ENCODE measurements at regions not wholly inside any gene's neighbourhood (a gene's known extent, or its start where the extent isn't known, plus 50 kb on each side); places are given as distances from the start of the nearest gene placed in this dataset.

DNA sequence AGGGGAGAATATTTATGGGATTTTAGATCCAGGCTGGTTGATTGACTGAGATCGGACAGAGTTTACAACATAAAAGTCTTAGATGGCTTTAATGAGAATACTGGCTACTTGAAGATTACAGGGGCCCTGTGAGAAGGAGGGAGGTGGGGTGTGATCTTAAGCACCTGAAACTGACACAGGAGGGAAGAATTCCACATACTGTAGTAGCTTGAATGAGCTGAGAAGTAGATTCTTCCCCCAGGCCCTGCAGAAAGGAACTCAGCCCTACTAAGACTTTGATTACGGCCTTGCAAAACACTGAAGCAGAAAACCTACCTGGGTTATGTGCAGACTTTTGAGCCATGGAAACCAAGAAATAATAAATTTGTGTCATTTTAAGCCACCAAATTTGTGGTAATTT, 1062.9 kb upstream of the GYPC start:
- no peak for DNase-seq (ENCODE audit: low read depth)
- no peak overlapping the region for H3K4me3 ChIP-seq (ENCODE audit: low read length)
- TF ChIP-seq, protein P1, sequence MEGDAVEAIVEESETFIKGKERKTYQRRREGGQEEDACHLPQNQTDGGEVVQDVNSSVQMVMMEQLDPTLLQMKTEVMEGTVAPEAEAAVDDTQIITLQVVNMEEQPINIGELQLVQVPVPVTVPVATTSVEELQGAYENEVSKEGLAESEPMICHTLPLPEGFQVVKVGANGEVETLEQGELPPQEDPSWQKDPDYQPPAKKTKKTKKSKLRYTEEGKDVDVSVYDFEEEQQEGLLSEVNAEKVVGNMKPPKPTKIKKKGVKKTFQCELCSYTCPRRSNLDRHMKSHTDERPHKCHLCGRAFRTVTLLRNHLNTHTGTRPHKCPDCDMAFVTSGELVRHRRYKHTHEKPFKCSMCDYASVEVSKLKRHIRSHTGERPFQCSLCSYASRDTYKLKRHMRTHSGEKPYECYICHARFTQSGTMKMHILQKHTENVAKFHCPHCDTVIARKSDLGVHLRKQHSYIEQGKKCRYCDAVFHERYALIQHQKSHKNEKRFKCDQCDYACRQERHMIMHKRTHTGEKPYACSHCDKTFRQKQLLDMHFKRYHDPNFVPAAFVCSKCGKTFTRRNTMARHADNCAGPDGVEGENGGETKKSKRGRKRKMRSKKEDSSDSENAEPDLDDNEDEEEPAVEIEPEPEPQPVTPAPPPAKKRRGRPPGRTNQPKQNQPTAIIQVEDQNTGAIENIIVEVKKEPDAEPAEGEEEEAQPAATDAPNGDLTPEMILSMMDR (conservative IDR thresholded peaks at IDR 0.05; ENCODE audit: low read depth, low read length): no peak

- no peak for DNase-seq (ENCODE audit: low read depth)
- TF ChIP-seq, protein P1 (conservative IDR thresholded peaks at IDR 0.05; ENCODE audit: low read depth, low read length): no peak
- no peak overlapping the region for H3K4me3 ChIP-seq (ENCODE audit: low read length)
Measured at GRCh38 chr2:125596612-125597011, 1059.3 kb upstream of the GYPC start.

- DNase-seq (ENCODE audit: low read depth): no peak
- TF ChIP-seq, protein P1 (conservative IDR thresholded peaks at IDR 0.05; ENCODE audit: low read depth, low read length): no peak
- H3K4me3 ChIP-seq (ENCODE audit: low read length): no peak overlapping the region
Measured at GRCh38 chr2:125615438-125615837, 1040.5 kb upstream of the GYPC start.

DNA sequence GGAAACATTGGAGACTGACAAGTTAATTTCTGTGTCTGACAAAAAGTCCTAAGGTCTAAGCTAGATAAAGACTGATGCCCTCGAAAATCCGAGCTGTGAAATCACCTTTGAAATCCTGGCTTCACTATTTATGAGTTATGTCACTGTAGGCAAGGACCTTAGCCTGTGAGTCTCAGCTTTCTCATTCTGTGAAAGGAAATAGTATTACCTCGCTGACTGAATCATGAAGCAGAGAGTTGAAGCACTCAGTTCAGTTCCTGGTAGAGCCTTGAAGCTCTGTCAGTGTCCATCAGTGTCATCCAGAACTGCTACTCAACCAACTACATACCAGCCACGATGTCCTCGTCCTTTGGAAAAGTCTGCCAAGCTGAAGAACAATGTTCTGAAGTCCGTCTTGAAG, 1025.6 kb upstream of the GYPC start:
- TF ChIP-seq, protein P1 (conservative IDR thresholded peaks at IDR 0.05; ENCODE audit: low read depth, low read length): no peak

GRCh38 chr2:125634662-125635061, 1021.3 kb upstream of the GYPC start:
- H3K4me3 ChIP-seq (ENCODE audit: low read length): no peak overlapping the region
- TF ChIP-seq, protein P1 (conservative IDR thresholded peaks at IDR 0.05; ENCODE audit: low read depth, low read length): no peak
- DNase-seq (ENCODE audit: low read depth): no peak

More for the DNA sequence above, 1025.6 kb upstream of the GYPC start:
- no peak overlapping the region for H3K4me3 ChIP-seq (ENCODE audit: low read length)
- no peak for DNase-seq (ENCODE audit: low read depth)

- DNase-seq (ENCODE audit: low read depth): no peak
- H3K4me3 ChIP-seq (ENCODE audit: low read length): no peak overlapping the region
- TF ChIP-seq, protein P1 (conservative IDR thresholded peaks at IDR 0.05; ENCODE audit: low read depth, low read length): no peak
Measured at GRCh38 chr2:125638345-125638744, 1017.6 kb upstream of the GYPC start.

DNA sequence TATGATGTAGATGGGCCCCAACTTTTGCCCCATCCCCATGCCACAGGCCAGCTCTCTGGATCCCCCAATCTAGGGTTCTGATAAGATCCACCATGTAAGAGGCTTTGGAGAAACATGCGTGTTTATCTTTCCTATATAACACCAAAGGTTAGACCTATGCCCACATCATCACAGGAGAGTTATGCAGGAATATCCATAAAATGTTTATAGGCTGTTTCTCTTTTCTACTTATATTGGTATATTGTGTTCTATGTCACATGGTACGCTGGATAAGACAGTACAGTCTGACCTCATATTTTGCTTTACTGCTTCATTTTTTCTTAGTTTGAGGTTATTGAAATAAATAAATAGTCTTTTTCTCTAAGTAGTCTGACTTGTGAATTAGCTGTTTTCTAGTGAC, 1013.9 kb upstream of the GYPC start:
- DNase-seq (ENCODE audit: low read depth): no peak
- TF ChIP-seq, protein P1 (conservative IDR thresholded peaks at IDR 0.05; ENCODE audit: low read depth, low read length): no peak
- H3K4me3 ChIP-seq (ENCODE audit: low read length): no peak overlapping the region
